ENCODE measurements at regions not wholly inside any gene's neighbourhood (a gene's known extent, or its start where the extent isn't known, plus 50 kb on each side); places are given as distances from the start of the nearest gene placed in this dataset.

- TF ChIP-seq CTCF (IDR thresholded peaks at IDR 0.05; ENCODE audit: insufficient read depth, low read length): no peak
- TF ChIP-seq REST (IDR thresholded peaks at IDR 0.05; ENCODE audit: insufficient replicate concordance, low read depth): no peak
- no peak for TF ChIP-seq POLR2AphosphoS5 (IDR thresholded peaks at IDR 0.05; ENCODE audit: low read depth)
These were observed 782.2 kb upstream of the GOLIM4 start for GRCh38 chr3:168877899-168878298.

Measured in HL-60 (cell line).